Left cardiac atrium (tissue), 4 donors: ENCODE measurements at regions not wholly inside any gene's neighbourhood (a gene's known extent, or its start where the extent isn't known, plus 50 kb on each side); places are given as distances from the start of the nearest gene placed in this dataset.
A peak's percentile ranks its signal among the peaks of the same experiment; 100 is the strongest.

ENCODE experiments used
- ATAC-seq, 2 donors: fragments of 200-7000 bp; cut with Tn5 transposase; one replicate each; pipeline ENCODE4 v1.9.1; 2020; ENCODE audit warnings: mild to moderate bottlenecking in 2 of 2, moderate library complexity in 2 of 2
- DNase-seq: peaks from one replicate; pipeline ENCODE4 v3.0.0-alpha.2; 2020
- intact Hi-C, 2 donors: fragments of 100-400 bp; cut with DNase I; formaldehyde crosslinking; loops; one replicate each; pipeline versions ENCODE4 v1.14.1 to v1.15.1; 2022 to 2023
- donor health status: DM: no; HTN: yes; CAD: no.
- donor health status: DM: no; HTN: yes; CAD: no; lungs with severe emphysema.
- donor health status: DM: yes; HTN: yes; CAD: no.
- donor health status: Dilated cardiomyopathy.

GRCh38 chr2:143828763-143829537 lies 691.0 kb downstream of the ZEB2 start:
- DNase-seq (no peak), ATAC-seq (no peak)
- intact Hi-C loops: no loop called here

GRCh38 chr2:143824791-143825190 lies 695.1 kb downstream of the ZEB2 start:
- no peak for ATAC-seq
- intact Hi-C loops: no loop called here
- DNase-seq: no peak

DNA sequence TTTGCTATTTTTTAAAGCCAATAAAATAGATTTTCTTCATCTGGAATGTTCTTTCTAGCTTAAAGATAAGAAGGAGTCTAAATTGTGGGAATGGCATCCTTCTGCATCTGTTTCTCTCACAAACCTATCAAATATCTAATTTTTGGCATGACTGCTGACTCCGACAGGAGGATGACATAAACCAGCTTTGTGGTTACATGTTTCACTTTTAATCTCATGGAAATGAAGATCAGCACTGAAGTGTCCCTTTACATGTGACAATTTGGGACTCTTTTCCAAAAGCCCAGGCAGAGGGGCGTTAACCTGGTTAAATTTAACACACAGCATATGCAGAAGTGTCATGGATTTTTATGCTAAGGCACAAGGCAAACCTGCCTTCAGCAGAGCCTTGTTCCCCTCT lies 694.7 kb downstream of the ARHGAP15 start:
- DNase-seq: no peak

GRCh38 chr2:143823296-143823695 lies 694.1 kb downstream of the ARHGAP15 start:
- DNase-seq (no peak), ATAC-seq (no peak)
- intact Hi-C loops: no loop called here

More for the DNA sequence above, 694.7 kb downstream of the ARHGAP15 start:
- ATAC-seq: no peak
- intact Hi-C loops: no loop called here

DNA sequence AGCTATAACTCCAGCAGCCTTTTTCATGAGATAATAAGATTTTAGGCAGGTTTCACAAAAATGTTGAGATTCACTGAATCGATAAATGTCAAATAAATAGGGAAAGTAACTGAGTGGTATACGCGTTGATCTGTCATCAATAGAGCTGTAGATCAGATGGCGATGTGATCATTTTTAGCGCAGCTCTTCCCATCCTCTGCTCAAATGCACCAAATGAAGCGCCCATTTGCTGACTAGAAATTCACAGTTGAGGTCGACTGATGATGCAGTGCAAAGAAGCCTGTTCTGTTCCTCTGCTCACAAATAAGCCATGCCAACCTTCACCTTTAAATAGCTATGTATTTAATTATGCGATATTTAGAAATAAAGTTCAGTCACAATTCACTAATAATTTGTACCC lies 693.5 kb downstream of the ARHGAP15 start:
- intact Hi-C loops: no loop called here
- DNase-seq: no peak
- no peak for ATAC-seq

DNA sequence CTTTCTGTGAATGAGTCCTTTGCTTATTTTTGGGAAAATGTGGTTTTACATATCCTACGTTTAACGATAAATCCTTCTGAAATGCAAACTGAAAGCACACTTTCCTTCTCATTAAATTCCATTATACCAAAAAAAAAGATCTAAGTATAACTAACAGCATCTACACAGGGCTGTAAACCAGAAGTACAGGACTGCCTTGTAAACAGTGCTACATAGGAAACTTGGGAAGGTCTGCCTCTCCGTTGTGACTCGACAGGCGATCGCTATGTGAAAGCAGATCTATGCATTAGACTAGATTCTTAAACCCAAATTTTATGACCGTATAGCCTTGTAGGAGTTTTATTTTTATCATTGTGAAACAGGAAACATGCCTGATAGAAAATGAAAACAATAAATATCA lies 690.5 kb downstream of the ARHGAP15 start:
- no peak for DNase-seq
- ATAC-seq: no peak
- intact Hi-C loops: no loop called here

DNA sequence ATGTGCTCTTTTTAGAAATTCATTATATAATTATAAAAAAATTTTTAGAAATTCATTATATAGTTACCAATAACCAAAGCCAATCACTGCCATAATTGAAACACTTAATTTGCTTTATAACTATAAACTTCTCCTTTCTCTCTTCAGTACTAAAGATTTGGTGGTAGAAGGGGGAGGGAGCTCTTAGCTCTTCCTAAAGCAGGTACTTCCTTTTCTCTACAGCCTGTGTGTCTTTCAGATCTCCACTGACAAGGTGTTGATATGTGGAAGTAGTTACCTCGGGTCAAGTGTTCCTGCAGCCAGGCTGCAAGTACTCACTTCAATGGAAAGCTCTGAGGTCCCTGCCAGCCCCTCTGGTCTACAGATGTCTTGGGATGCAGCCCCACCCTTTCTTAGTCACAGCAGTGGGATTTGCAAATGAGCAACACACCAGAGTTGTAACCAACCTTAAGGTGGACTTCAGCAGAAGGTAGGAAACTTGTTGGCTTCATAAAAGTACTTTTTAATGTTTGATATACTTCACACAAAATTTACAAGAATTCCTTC lies 690.0 kb downstream of the ARHGAP15 start:
- ATAC-seq (peak in 1 of 2 donors; percentile 29), DNase-seq (peak; percentile 22)
- intact Hi-C loops: no loop called here
